ENCODE measurements at regions not wholly inside any gene's neighbourhood (a gene's known extent, or its start where the extent isn't known, plus 50 kb on each side); places are given as distances from the start of the nearest gene placed in this dataset.

DNA sequence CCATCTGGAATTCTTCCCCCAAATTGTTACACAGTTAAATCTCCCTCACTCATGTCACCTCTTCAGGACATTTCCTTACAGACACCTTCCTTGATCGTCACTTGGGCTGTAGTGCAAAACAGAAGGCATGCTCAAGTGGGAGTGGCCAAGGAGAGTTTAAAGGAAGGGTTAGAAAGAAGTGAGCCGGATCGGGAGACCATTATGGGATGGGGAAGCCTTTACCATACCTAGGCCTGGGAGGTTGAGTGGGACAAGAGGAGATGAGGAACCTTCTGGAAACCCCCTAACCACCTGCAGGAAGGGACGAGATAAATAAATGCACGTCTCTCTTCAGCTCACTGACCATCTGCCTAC lies 102.7 kb downstream of the UCHL1 start:
- TF ChIP-seq, protein P1, sequence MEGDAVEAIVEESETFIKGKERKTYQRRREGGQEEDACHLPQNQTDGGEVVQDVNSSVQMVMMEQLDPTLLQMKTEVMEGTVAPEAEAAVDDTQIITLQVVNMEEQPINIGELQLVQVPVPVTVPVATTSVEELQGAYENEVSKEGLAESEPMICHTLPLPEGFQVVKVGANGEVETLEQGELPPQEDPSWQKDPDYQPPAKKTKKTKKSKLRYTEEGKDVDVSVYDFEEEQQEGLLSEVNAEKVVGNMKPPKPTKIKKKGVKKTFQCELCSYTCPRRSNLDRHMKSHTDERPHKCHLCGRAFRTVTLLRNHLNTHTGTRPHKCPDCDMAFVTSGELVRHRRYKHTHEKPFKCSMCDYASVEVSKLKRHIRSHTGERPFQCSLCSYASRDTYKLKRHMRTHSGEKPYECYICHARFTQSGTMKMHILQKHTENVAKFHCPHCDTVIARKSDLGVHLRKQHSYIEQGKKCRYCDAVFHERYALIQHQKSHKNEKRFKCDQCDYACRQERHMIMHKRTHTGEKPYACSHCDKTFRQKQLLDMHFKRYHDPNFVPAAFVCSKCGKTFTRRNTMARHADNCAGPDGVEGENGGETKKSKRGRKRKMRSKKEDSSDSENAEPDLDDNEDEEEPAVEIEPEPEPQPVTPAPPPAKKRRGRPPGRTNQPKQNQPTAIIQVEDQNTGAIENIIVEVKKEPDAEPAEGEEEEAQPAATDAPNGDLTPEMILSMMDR (IDR thresholded peaks at IDR 0.05; ENCODE audit: borderline replicate concordance, insufficient read depth, low read depth, low read length): no peak
- H3K4me3 ChIP-seq (ENCODE audit: low read depth, low read length): no peak overlapping the region

DNA sequence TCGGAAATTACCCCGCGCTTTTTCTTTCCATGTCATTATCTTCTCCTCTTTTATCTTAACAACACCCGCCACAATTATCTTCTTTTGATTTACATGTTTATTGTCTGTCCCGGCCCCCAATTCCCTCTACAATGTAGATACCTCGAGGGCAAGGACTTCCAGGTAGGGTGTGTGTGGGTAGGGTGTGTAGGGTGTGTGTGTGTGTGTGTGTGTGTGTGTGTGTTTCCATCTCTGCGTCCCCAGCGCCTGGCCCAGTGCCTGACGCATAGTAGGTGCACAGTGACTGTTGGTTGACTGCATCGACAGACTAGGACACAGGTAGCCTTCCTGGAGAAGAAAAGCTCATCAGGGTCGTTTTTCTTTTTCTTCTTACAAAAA lies 103.1 kb downstream of the UCHL1 start:
- TF ChIP-seq, protein P1 (IDR thresholded peaks at IDR 0.05; ENCODE audit: borderline replicate concordance, insufficient read depth, low read depth, low read length): no peak
- no peak overlapping the region for H3K4me3 ChIP-seq (ENCODE audit: low read depth, low read length)

GRCh38 chr4:41360214-41360920 lies 103.6 kb downstream of the UCHL1 start:
- H3K4me3 ChIP-seq (ENCODE audit: low read depth, low read length): peak overlapping the region; percentile 2
- TF ChIP-seq, protein P1 (IDR thresholded peaks at IDR 0.05; ENCODE audit: borderline replicate concordance, insufficient read depth, low read depth, low read length): no peak

DNA sequence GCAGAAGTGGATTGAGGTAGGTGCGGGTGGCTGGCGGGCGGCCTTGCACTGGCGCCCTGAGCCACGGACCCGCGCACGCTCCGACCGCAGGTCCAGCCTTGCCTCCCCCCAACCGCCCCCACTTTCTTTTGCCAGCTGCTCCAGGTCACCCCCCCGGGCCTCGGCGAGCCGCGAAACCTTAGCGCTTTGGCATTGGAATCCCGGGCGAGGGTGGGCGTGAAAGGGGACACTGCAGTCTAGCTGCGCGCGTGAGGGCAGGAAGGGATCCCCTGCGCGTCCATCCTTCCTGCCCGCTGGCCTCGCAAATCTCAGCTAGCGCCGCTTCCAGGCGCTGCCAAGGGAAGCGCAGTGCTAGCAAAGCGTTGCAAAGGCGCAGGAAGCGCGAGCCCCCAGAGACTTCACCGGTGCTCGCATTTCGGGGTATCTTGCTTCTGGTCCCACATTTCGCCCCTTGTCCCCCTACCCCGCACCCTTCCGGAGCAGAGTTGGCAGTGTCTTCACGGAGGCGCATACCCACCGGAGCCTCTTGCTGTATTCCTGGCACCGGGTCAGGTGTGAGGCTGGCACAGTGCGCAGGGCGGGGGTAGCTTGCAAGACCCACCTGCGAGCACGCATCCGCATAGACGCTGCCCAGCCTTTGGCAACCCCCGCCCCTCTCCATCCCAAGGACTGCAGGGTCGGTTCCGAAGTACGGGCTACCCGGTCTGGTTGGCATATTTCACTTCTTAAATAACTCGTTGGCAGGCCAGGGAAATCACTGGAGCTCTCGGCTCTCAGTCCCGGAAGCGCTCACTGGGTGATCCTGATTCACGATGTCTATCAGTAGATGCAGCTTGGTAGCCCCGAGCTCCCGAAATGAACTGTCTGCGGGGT lies 104.4 kb downstream of the UCHL1 start:
- TF ChIP-seq, protein P1 (IDR thresholded peaks at IDR 0.05; ENCODE audit: borderline replicate concordance, insufficient read depth, low read depth, low read length): no peak
- no peak overlapping the region for H3K4me3 ChIP-seq (ENCODE audit: low read depth, low read length)

- H3K4me3 ChIP-seq (ENCODE audit: low read depth, low read length): no peak overlapping the region
- TF ChIP-seq, protein P1 (IDR thresholded peaks at IDR 0.05; ENCODE audit: borderline replicate concordance, insufficient read depth, low read depth, low read length): no peak
Observed at GRCh38 chr4:41361794-41362526, 105.2 kb downstream of the UCHL1 start.

DNA sequence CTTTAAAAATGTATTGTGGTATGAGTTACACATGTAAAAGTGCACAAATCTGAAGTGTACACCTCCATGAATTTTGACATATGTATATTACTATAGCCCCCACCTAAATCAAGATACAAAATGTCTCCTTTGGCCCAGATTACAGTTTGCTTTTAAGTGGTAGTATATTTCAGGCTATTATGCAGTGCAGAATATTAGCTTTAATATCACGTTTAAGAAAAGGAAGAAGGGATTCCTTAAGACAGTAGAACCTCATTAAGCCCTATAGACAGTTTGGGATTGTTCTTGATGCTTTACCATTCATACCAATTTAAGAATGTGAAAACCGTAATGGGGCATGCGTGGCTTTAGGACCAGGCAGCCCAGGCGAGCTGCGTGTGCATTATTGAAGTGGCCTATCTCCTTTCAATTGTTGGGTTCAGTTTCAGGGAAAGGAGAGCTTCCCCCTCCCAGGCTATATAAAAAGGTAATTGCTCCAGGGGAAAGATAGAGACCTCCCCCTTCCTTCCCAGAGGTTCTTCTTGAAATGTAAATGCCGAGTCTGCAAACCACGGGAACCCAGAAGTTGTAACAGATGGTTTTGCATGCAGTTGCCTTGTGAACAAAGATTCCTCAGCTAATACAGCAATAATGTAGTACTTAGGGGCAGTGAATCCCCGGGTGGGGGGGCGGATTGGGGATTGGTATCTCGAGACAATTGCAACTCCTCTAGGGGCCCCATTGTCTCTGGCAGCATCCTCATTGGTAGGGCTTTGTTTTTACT lies 106.1 kb downstream of the UCHL1 start:
- TF ChIP-seq, protein P1 (IDR thresholded peaks at IDR 0.05; ENCODE audit: borderline replicate concordance, insufficient read depth, low read depth, low read length): no peak
- H3K4me3 ChIP-seq (ENCODE audit: low read depth, low read length): no peak overlapping the region

Data from GM12875 (cell line).